NCI-H2196 treated with DMSO at 0.1 percent for 48 hours (cell line): ENCODE measurements at regions not wholly inside any gene's neighbourhood (a gene's known extent, or its start where the extent isn't known, plus 50 kb on each side); places are given as distances from the start of the nearest gene placed in this dataset.
"Not testable (repeated sequence)": the region's sequence is repeated elsewhere in the genome, so short reads cannot be mapped to it uniquely, and the experiment has no call there.

Experiments
- DNase-seq: peaks from one replicate; lab custom pipeline; 2025; ENCODE audit not compliant: unreplicated experiment; lab: John Stamatoyannopoulos, UW

- no peak for DNase-seq
Observed at GRCh38 chr1:177732178-177732577, 237.7 kb downstream of the SEC16B start.

GRCh38 chr1:177729646-177730045, 240.2 kb downstream of the SEC16B start:
- no peak for DNase-seq

- DNase-seq = no peak
Observed at GRCh38 chr1:177723533-177723932, 246.3 kb downstream of the SEC16B start.

GRCh38 chr1:177710696-177711620, 258.9 kb downstream of the SEC16B start:
- no peak for DNase-seq

- no peak for DNase-seq
Observed at GRCh38 chr1:177708406-177708805, 261.5 kb downstream of the SEC16B start.

GRCh38 chr1:177706977-177707376, 262.9 kb downstream of the SEC16B start:
- DNase-seq = no peak

- no peak for DNase-seq
Observed at GRCh38 chr1:177705839-177706238, 264.0 kb downstream of the SEC16B start.

GRCh38 chr1:177703888-177704446, 265.9 kb downstream of the SEC16B start:
- DNase-seq = no peak

GRCh38 chr1:177701654-177702353, 268.1 kb downstream of the SEC16B start:
- no peak for DNase-seq

GRCh38 chr1:177700856-177701255, 269.0 kb downstream of the SEC16B start:
- no peak for DNase-seq

- no peak for DNase-seq
Observed at GRCh38 chr1:177690996-177691395, 278.9 kb downstream of the SEC16B start.

GRCh38 chr1:177687544-177687943, 282.3 kb downstream of the SEC16B start:
- DNase-seq = no peak

GRCh38 chr1:177686933-177687332, 282.9 kb downstream of the SEC16B start:
- DNase-seq = no peak

- no peak for DNase-seq
Observed at GRCh38 chr1:177669161-177669560, 300.7 kb downstream of the SEC16B start.

- DNase-seq = no peak
Observed at GRCh38 chr1:177665935-177666334, 303.9 kb downstream of the SEC16B start.

- DNase-seq = not testable (repeated sequence)
Observed at GRCh38 chr1:177664742-177665141, 305.1 kb downstream of the SEC16B start.

- no peak for DNase-seq
Observed at GRCh38 chr1:177660188-177660587, 309.7 kb downstream of the SEC16B start.

- DNase-seq = no peak
Observed at GRCh38 chr1:177659281-177659680, 310.6 kb downstream of the SEC16B start.

- no peak for DNase-seq
Observed at GRCh38 chr1:177656598-177656997, 313.3 kb downstream of the SEC16B start.

- no peak for DNase-seq
Observed at GRCh38 chr1:177650947-177651346, 318.9 kb downstream of the SEC16B start.

- DNase-seq = no peak
Observed at GRCh38 chr1:177648731-177649265, 321.1 kb downstream of the SEC16B start.

GRCh38 chr1:177648138-177648537, 321.7 kb downstream of the SEC16B start:
- DNase-seq = no peak
